Dendritic cell treated with granulocyte-macrophage colony-stimulating factor and Interleukin-4, amounts not matched to agents 40 ng/mL and 50 ng/mL, for 4 days (primary cell): ENCODE measurements at regions not wholly inside any gene's neighbourhood (a gene's known extent, or its start where the extent isn't known, plus 50 kb on each side); places are given as distances from the start of the nearest gene placed in this dataset.

Source experiments
- H3K27ac Mint-ChIP-seq: one replicate; pipeline ENCODE4 v1.8.0; 2022; ENCODE audit warnings: mild to moderate bottlenecking, mixed read lengths
- H3K27me3 Mint-ChIP-seq: one replicate; pipeline ENCODE4 v1.8.0; 2022; ENCODE audit warnings: mild to moderate bottlenecking, mixed read lengths
- H3K36me3 Mint-ChIP-seq: one replicate; pipeline ENCODE4 v1.8.0; 2022; ENCODE audit warnings: low read depth, mixed read lengths
- H3K4me1 Mint-ChIP-seq: one replicate; pipeline ENCODE4 v1.8.0; 2022; ENCODE audit warnings: low read depth, mixed read lengths
- H3K4me3 Mint-ChIP-seq: one replicate; pipeline ENCODE4 v1.8.0; 2022; ENCODE audit warnings: mild to moderate bottlenecking, moderate library complexity, mixed read lengths
- H3K9me3 Mint-ChIP-seq: one replicate; pipeline ENCODE4 v1.8.0; 2022; ENCODE audit warnings: mixed read lengths
- intact Hi-C: fragments of 100-400 bp; cut with micrococcal nuclease; formaldehyde crosslinking; loops from one replicate; pipeline ENCODE4 v1.15.0; 2022

GRCh38 chrY:19818546-19818945 lies 74.0 kb upstream of the KDM5D start:
- intact Hi-C loops, result no loop called here
- H3K27me3 Mint-ChIP-seq, result no peaks in the 10 kb centered on the region
- H3K9me3 Mint-ChIP-seq, result no peaks in the 10 kb centered on the region
- H3K4me1 Mint-ChIP-seq, result peaks cover 13% of the 10 kb centered on the region
- H3K4me3 Mint-ChIP-seq, result no peak overlapping the region
- no peaks in the 10 kb centered on the region for H3K36me3 Mint-ChIP-seq
- H3K27ac Mint-ChIP-seq, result no peak overlapping the region

GRCh38 chrY:19816920-19817319 lies 72.4 kb upstream of the KDM5D start:
- no peaks in the 10 kb centered on the region for H3K9me3 Mint-ChIP-seq
- intact Hi-C loops, result no loop called here
- H3K36me3 Mint-ChIP-seq, result no peaks in the 10 kb centered on the region
- H3K27me3 Mint-ChIP-seq, result no peaks in the 10 kb centered on the region
- H3K27ac Mint-ChIP-seq, result no peak overlapping the region
- peaks cover 13% of the 10 kb centered on the region for H3K4me1 Mint-ChIP-seq
- H3K4me3 Mint-ChIP-seq, result no peak overlapping the region

GRCh38 chrY:19816053-19816823 lies 71.7 kb upstream of the KDM5D start:
- intact Hi-C loops, result no loop called here
- no peaks in the 10 kb centered on the region for H3K27me3 Mint-ChIP-seq
- no peaks in the 10 kb centered on the region for H3K36me3 Mint-ChIP-seq
- peak overlapping the region; percentile 52 for H3K4me3 Mint-ChIP-seq
- no peaks in the 10 kb centered on the region for H3K9me3 Mint-ChIP-seq
- H3K4me1 Mint-ChIP-seq, result peaks cover 13% of the 10 kb centered on the region
- no peak overlapping the region for H3K27ac Mint-ChIP-seq
